SHP77 treated with DMSO at 0.1 percent for 48 hours (cell line): ENCODE measurements at regions not wholly inside any gene's neighbourhood (a gene's known extent, or its start where the extent isn't known, plus 50 kb on each side); places are given as distances from the start of the nearest gene placed in this dataset.

Experiments
- DNase-seq: peaks from one replicate; lab custom pipeline; 2025; lab: John Stamatoyannopoulos, UW

- no peak for DNase-seq
Measured at GRCh38 chr1:93744299-93744988, 62.8 kb upstream of the BCAR3 start.

GRCh38 chr1:93743465-93743864 lies 61.8 kb upstream of the BCAR3 start:
- no peak for DNase-seq

GRCh38 chr1:93740601-93741031 lies 59.0 kb upstream of the BCAR3 start:
- no peak for DNase-seq

- no peak for DNase-seq
Measured at GRCh38 chr1:93740157-93740556, 58.5 kb upstream of the BCAR3 start.

GRCh38 chr1:93739472-93739871 lies 57.8 kb upstream of the BCAR3 start:
- no peak for DNase-seq

GRCh38 chr1:93738926-93739325 lies 57.3 kb upstream of the BCAR3 start:
- no peak for DNase-seq

GRCh38 chr1:93738075-93738622 lies 56.5 kb upstream of the BCAR3 start:
- DNase-seq = no peak

- DNase-seq = no peak
Measured at GRCh38 chr1:93735722-93736121, 54.1 kb upstream of the BCAR3 start.

- no peak for DNase-seq
Measured at GRCh38 chr1:93734999-93735398, 53.4 kb upstream of the BCAR3 start.

GRCh38 chr1:93733340-93733739 lies 51.7 kb upstream of the BCAR3 start:
- no peak for DNase-seq

- DNase-seq = no peak
Measured at GRCh38 chr1:93732514-93732913, 50.9 kb upstream of the BCAR3 start.
